GM18505 (cell line): ENCODE measurements at regions not wholly inside any gene's neighbourhood (a gene's known extent, or its start where the extent isn't known, plus 50 kb on each side); places are given as distances from the start of the nearest gene placed in this dataset.

Experiments used
- ATAC-seq: cut with Tn5 transposase; IDR thresholded peaks from one replicate; pipeline ENCODE4 v1.9.1; 2021; ENCODE audit not compliant: unreplicated experiment
- POLR2A ChIP-seq: IDR thresholded peaks from 4 replicates; pipeline ENCODE4 v1.6.1; 2011; ENCODE audit warnings: borderline replicate concordance; ENCODE audit not compliant: insufficient read depth, insufficient read length; ENCODE audit errors: extremely low read depth

GRCh38 chr12:126163984-126164383 is 1098.7 kb downstream of the AACS start:
- no peak for ATAC-seq

GRCh38 chr12:126171937-126172559 is 1106.8 kb downstream of the AACS start:
- ATAC-seq: no peak

More at GRCh38 chr12:126163984-126164383, 1098.7 kb downstream of the AACS start:
- no peak for TF ChIP-seq POLR2A

GRCh38 chr12:126182619-126183236 is 1117.5 kb downstream of the AACS start:
- ATAC-seq: no peak

More at GRCh38 chr12:126171937-126172559, 1106.8 kb downstream of the AACS start:
- no peak for TF ChIP-seq POLR2A

GRCh38 chr12:126185025-126185424 is 1119.8 kb downstream of the AACS start:
- TF ChIP-seq POLR2A: no peak
- ATAC-seq: no peak

More at GRCh38 chr12:126182619-126183236, 1117.5 kb downstream of the AACS start:
- TF ChIP-seq POLR2A: no peak

GRCh38 chr12:126189856-126190255 is 1124.6 kb downstream of the AACS start:
- TF ChIP-seq POLR2A: no peak

GRCh38 chr12:126191031-126191891 is 1126.0 kb downstream of the AACS start:
- no peak for TF ChIP-seq POLR2A
- ATAC-seq: no peak

More at GRCh38 chr12:126189856-126190255, 1124.6 kb downstream of the AACS start:
- no peak for ATAC-seq

- TF ChIP-seq POLR2A: no peak
- no peak for ATAC-seq
These were observed 1126.7 kb downstream of the AACS start for GRCh38 chr12:126191949-126192348.

- no peak for TF ChIP-seq POLR2A
- no peak for ATAC-seq
These were observed 1128.0 kb downstream of the AACS start for GRCh38 chr12:126193190-126193589.

- TF ChIP-seq POLR2A: no peak
- no peak for ATAC-seq
These were observed 1131.0 kb downstream of the AACS start for GRCh38 chr12:126196263-126196662.

GRCh38 chr12:126198516-126198915 is 1133.3 kb downstream of the AACS start:
- no peak for ATAC-seq
- TF ChIP-seq POLR2A: no peak

- no peak for ATAC-seq
- no peak for TF ChIP-seq POLR2A
These were observed 1133.9 kb downstream of the AACS start for GRCh38 chr12:126198966-126199692.

- no peak for ATAC-seq
- TF ChIP-seq POLR2A: no peak
These were observed 1136.8 kb downstream of the AACS start for GRCh38 chr12:126201981-126202537.
